CD4-positive, CD25-positive, alpha-beta regulatory T cell (primary cell): ENCODE measurements at regions not wholly inside any gene's neighbourhood (a gene's known extent, or its start where the extent isn't known, plus 50 kb on each side); places are given as distances from the start of the nearest gene placed in this dataset.

Source experiments
- ATAC-seq, 2 donors: fragments of 150-1000 bp; cut with Tn5 transposase; one replicate each; pipeline ENCODE4 v1.10.0; 2021; ENCODE audit warnings: low read depth in 2 of 2, moderate number of reproducible peaks in 2 of 2, moderate library complexity in 1 of 2
- DNase-seq, 3 donors: peaks; one replicate each; pipeline versions ENCODE4 v3.0.0 to v3.0.0-alpha.2; 2012 to 2022; ENCODE audit warnings: mixed read lengths in 1 of 3
- H3K27ac ChIP-seq: one replicate; pipeline ENCODE4 v1.7.0; 2013; ENCODE audit warnings: mild to moderate bottlenecking, low read length; ENCODE audit not compliant: insufficient read depth, poor library complexity, severe bottlenecking
- H3K27me3 ChIP-seq: one replicate; pipeline ENCODE4 v1.7.0; 2013; ENCODE audit warnings: low read length; ENCODE audit not compliant: control insufficient read depth, insufficient read depth
- H3K36me3 ChIP-seq: one replicate; pipeline ENCODE4 v1.7.0; 2013; ENCODE audit warnings: mild to moderate bottlenecking, low read length, moderate library complexity; ENCODE audit not compliant: control insufficient read depth, insufficient read depth
- H3K4me1 ChIP-seq: 2 replicates; pipeline ENCODE4 v1.7.0; 2013; ENCODE audit warnings: mild to moderate bottlenecking, low read length; ENCODE audit not compliant: insufficient read depth, control insufficient read depth, poor library complexity, severe bottlenecking
- H3K4me3 ChIP-seq: one replicate; pipeline ENCODE4 v1.7.0; 2013; ENCODE audit warnings: low read depth, mild to moderate bottlenecking, low read length, moderate library complexity
- H3K9me3 ChIP-seq, 2 experiments: 1 replicate in 1 of 2; 2 replicates in 1 of 2; pipeline ENCODE4 v1.7.0; 2013; ENCODE audit warnings: low read length in 2 of 2, mild to moderate bottlenecking in 1 of 2, moderate library complexity in 1 of 2; ENCODE audit not compliant: control insufficient read depth in 2 of 2
- H3K27ac Mint-ChIP-seq, 3 donors: one replicate each; pipeline ENCODE4 v1.8.0; 2020 to 2022; ENCODE audit warnings: mild to moderate bottlenecking in 3 of 3, mixed read lengths in 3 of 3, moderate library complexity in 2 of 3
- H3K27me3 Mint-ChIP-seq: one replicate; pipeline ENCODE4 v1.8.0; 2022; ENCODE audit warnings: mild to moderate bottlenecking, mixed read lengths
- H3K36me3 Mint-ChIP-seq: one replicate; pipeline ENCODE4 v1.8.0; 2020; ENCODE audit warnings: mixed read lengths
- H3K4me1 Mint-ChIP-seq, 4 donors: one replicate each; pipeline ENCODE4 v1.8.0; 2020 to 2022; ENCODE audit warnings: mixed read lengths in 4 of 4, mild to moderate bottlenecking in 1 of 4
- H3K4me3 Mint-ChIP-seq, 4 donors: one replicate each; pipeline ENCODE4 v1.8.0; 2020 to 2022; ENCODE audit warnings: mild to moderate bottlenecking in 4 of 4, mixed read lengths in 4 of 4, moderate library complexity in 3 of 4
- H3K9me3 Mint-ChIP-seq, 7 donors: one replicate each; pipeline ENCODE4 v1.8.0; 2020 to 2022; ENCODE audit warnings: mixed read lengths in 7 of 7, mild to moderate bottlenecking in 3 of 7, moderate library complexity in 2 of 7

GRCh38 chr19:30161770-30162169 is 210.4 kb upstream of the ZNF536 start:
- Histone ChIP-seq H3K4me1 (no peaks in the 10 kb centered on the region), H3K9me3 (no peaks in the 10 kb centered on the region), H3K4me3 (no peak overlapping the region), H3K36me3 (no peaks in the 10 kb centered on the region), H3K27me3 (no peaks in the 10 kb centered on the region), H3K27ac (no peak overlapping the region)
- Mint-ChIP-seq H3K4me1 (no peaks in the 10 kb centered on the region), H3K27me3 (no peaks in the 10 kb centered on the region), H3K9me3 (peaks cover 0 to 3% (median 1%) of the 10 kb centered on the region in 7 donors), H3K36me3 (no peaks in the 10 kb centered on the region), H3K27ac (no peak overlapping the region), H3K4me3 (no peak overlapping the region)
- DNase-seq (no peak), ATAC-seq (no peak)

GRCh38 chr19:30162718-30163117 is 209.5 kb upstream of the ZNF536 start:
- DNase-seq, result no peak
- H3K4me1 ChIP-seq, result no peaks in the 10 kb centered on the region
- Mint-ChIP-seq H3K27ac (no peak overlapping the region), H3K36me3 (no peaks in the 10 kb centered on the region), H3K9me3 (peaks cover 0 to 3% (median 1%) of the 10 kb centered on the region in 7 donors), H3K27me3 (no peaks in the 10 kb centered on the region), H3K4me3 (no peak overlapping the region), H3K4me1 (no peaks in the 10 kb centered on the region)
- no peak overlapping the region for H3K4me3 ChIP-seq
- no peaks in the 10 kb centered on the region for H3K36me3 ChIP-seq
- no peaks in the 10 kb centered on the region for H3K9me3 ChIP-seq
- no peak overlapping the region for H3K27ac ChIP-seq
- ATAC-seq, result no peak
- H3K27me3 ChIP-seq, result no peaks in the 10 kb centered on the region

GRCh38 chr19:30163663-30164062 is 208.5 kb upstream of the ZNF536 start:
- peaks cover 0 to 3% (median 1%) of the 10 kb centered on the region in 7 donors for H3K9me3 Mint-ChIP-seq
- H3K27ac Mint-ChIP-seq, result no peak overlapping the region
- no peaks in the 10 kb centered on the region for H3K27me3 Mint-ChIP-seq
- no peaks in the 10 kb centered on the region for H3K4me1 ChIP-seq
- no peaks in the 10 kb centered on the region for H3K27me3 ChIP-seq
- no peaks in the 10 kb centered on the region for H3K36me3 Mint-ChIP-seq
- H3K4me3 ChIP-seq, result no peak overlapping the region
- DNase-seq (no peak), ATAC-seq (no peak)
- no peak overlapping the region for H3K4me3 Mint-ChIP-seq
- no peaks in the 10 kb centered on the region for H3K9me3 ChIP-seq
- no peak overlapping the region for H3K27ac ChIP-seq
- no peaks in the 10 kb centered on the region for H3K4me1 Mint-ChIP-seq
- H3K36me3 ChIP-seq, result no peaks in the 10 kb centered on the region

GRCh38 chr19:30165228-30165813 is 206.9 kb upstream of the ZNF536 start:
- Mint-ChIP-seq H3K4me1 (no peaks in the 10 kb centered on the region), H3K4me3 (no peak overlapping the region), H3K36me3 (no peaks in the 10 kb centered on the region), H3K27ac (no peak overlapping the region), H3K27me3 (no peaks in the 10 kb centered on the region), H3K9me3 (peaks cover 0 to 3% (median 1%) of the 10 kb centered on the region in 7 donors)
- DNase-seq, result no peak
- H3K27ac ChIP-seq, result no peak overlapping the region
- H3K9me3 ChIP-seq, result no peaks in the 10 kb centered on the region
- ATAC-seq, result no peak
- H3K36me3 ChIP-seq, result no peaks in the 10 kb centered on the region
- H3K27me3 ChIP-seq, result no peaks in the 10 kb centered on the region
- H3K4me3 ChIP-seq, result no peak overlapping the region
- no peaks in the 10 kb centered on the region for H3K4me1 ChIP-seq

- no peaks in the 10 kb centered on the region for H3K27me3 Mint-ChIP-seq
- Histone ChIP-seq H3K36me3 (no peaks in the 10 kb centered on the region), H3K4me1 (no peaks in the 10 kb centered on the region), H3K27ac (no peak overlapping the region), H3K27me3 (no peaks in the 10 kb centered on the region), H3K9me3 (no peaks in the 10 kb centered on the region), H3K4me3 (no peak overlapping the region)
- ATAC-seq (no peak), DNase-seq (no peak)
- no peaks in the 10 kb centered on the region for H3K36me3 Mint-ChIP-seq
- no peak overlapping the region for H3K27ac Mint-ChIP-seq
- no peaks in the 10 kb centered on the region for H3K4me1 Mint-ChIP-seq
- no peak overlapping the region for H3K4me3 Mint-ChIP-seq
- peaks cover 0 to 3% (median 1%) of the 10 kb centered on the region in 7 donors for H3K9me3 Mint-ChIP-seq
Measured at GRCh38 chr19:30167206-30167868, 204.8 kb upstream of the ZNF536 start.

GRCh38 chr19:30167976-30168635 is 204.1 kb upstream of the ZNF536 start:
- no peaks in the 10 kb centered on the region for H3K27me3 Mint-ChIP-seq
- Histone ChIP-seq H3K27me3 (no peaks in the 10 kb centered on the region), H3K4me3 (no peak overlapping the region), H3K27ac (no peak overlapping the region), H3K36me3 (no peaks in the 10 kb centered on the region), H3K9me3 (no peaks in the 10 kb centered on the region), H3K4me1 (no peaks in the 10 kb centered on the region)
- no peaks in the 10 kb centered on the region for H3K4me1 Mint-ChIP-seq
- H3K4me3 Mint-ChIP-seq, result peak overlapping the region in 1 of 4 donors; percentile 16
- no peak for DNase-seq
- no peak for ATAC-seq
- peak overlapping the region in 1 of 3 donors; percentile 42 for H3K27ac Mint-ChIP-seq
- H3K36me3 Mint-ChIP-seq, result no peaks in the 10 kb centered on the region
- H3K9me3 Mint-ChIP-seq, result peaks cover 0 to 3% (median 0%) of the 10 kb centered on the region in 7 donors

- H3K36me3 ChIP-seq, result no peaks in the 10 kb centered on the region
- no peak overlapping the region for H3K4me3 Mint-ChIP-seq
- peaks cover 0 to 2% (median 0%) of the 10 kb centered on the region in 7 donors for H3K9me3 Mint-ChIP-seq
- H3K27ac ChIP-seq, result no peak overlapping the region
- H3K27me3 Mint-ChIP-seq, result no peaks in the 10 kb centered on the region
- no peaks in the 10 kb centered on the region for H3K9me3 ChIP-seq
- no peak for ATAC-seq
- no peaks in the 10 kb centered on the region for H3K4me1 ChIP-seq
- DNase-seq, result no peak
- no peak overlapping the region for H3K27ac Mint-ChIP-seq
- H3K27me3 ChIP-seq, result no peaks in the 10 kb centered on the region
- no peak overlapping the region for H3K4me3 ChIP-seq
- no peaks in the 10 kb centered on the region for H3K4me1 Mint-ChIP-seq
- no peaks in the 10 kb centered on the region for H3K36me3 Mint-ChIP-seq
Measured at GRCh38 chr19:30168760-30169159, 203.4 kb upstream of the ZNF536 start.
